Vagina (tissue), 2 donors: ENCODE measurements at regions not wholly inside any gene's neighbourhood (a gene's known extent, or its start where the extent isn't known, plus 50 kb on each side); places are given as distances from the start of the nearest gene placed in this dataset.

Experiments used
- CTCF ChIP-seq, 3 experiments: fragments of 450-650 bp in 2 of 3; fragments of 200-600 bp in 1 of 3; sonication (generic) in 1 of 3; IDR thresholded peaks; one replicate each; pipeline ENCODE4 v1.5.1; 2017 to 2019; ENCODE audit warnings: antibody characterized with exemption in 3 of 3, mild to moderate bottlenecking in 2 of 3, moderate library complexity in 2 of 3
- POLR2A ChIP-seq, 2 donors: fragments of 450-650 bp; IDR thresholded peaks; one replicate each; pipeline ENCODE4 v1.6.1; 2017; ENCODE audit warnings: antibody characterized with exemption in 2 of 2, mild to moderate bottlenecking in 2 of 2, moderate library complexity in 2 of 2
- POLR2AphosphoS5 ChIP-seq, 2 donors: sonication (generic); formaldehyde crosslinking; IDR thresholded peaks; one replicate each; pipeline ENCODE4 v1.9.0; 2017; ENCODE audit warnings: antibody characterized with exemption in 2 of 2, mild to moderate bottlenecking in 2 of 2, low read depth in 1 of 2; ENCODE audit not compliant: insufficient read depth in 1 of 2

- TF ChIP-seq CTCF (IDR thresholded peaks at IDR 0.05), result no peak
- no peak for TF ChIP-seq POLR2AphosphoS5 (IDR thresholded peaks at IDR 0.05; ENCODE audit: insufficient read depth in 1 of 2, low read depth in 1 of 2)
- TF ChIP-seq POLR2A (IDR thresholded peaks at IDR 0.05), result no peak
Observed at GRCh38 chr9:129282731-129283211, 104.7 kb upstream of the IER5L start.
